AML-193 (cell line): ENCODE measurements at regions not wholly inside any gene's neighbourhood (a gene's known extent, or its start where the extent isn't known, plus 50 kb on each side); places are given as distances from the start of the nearest gene placed in this dataset.

ENCODE experiments used
- DNase-seq, 2 experiments: peaks; one replicate each; lab custom pipeline; 2025; lab: John Stamatoyannopoulos, UW

- DNase-seq: no peak
Observed at GRCh38 chr15:46420990-46421389, 786.2 kb downstream of the SQOR start.

DNA sequence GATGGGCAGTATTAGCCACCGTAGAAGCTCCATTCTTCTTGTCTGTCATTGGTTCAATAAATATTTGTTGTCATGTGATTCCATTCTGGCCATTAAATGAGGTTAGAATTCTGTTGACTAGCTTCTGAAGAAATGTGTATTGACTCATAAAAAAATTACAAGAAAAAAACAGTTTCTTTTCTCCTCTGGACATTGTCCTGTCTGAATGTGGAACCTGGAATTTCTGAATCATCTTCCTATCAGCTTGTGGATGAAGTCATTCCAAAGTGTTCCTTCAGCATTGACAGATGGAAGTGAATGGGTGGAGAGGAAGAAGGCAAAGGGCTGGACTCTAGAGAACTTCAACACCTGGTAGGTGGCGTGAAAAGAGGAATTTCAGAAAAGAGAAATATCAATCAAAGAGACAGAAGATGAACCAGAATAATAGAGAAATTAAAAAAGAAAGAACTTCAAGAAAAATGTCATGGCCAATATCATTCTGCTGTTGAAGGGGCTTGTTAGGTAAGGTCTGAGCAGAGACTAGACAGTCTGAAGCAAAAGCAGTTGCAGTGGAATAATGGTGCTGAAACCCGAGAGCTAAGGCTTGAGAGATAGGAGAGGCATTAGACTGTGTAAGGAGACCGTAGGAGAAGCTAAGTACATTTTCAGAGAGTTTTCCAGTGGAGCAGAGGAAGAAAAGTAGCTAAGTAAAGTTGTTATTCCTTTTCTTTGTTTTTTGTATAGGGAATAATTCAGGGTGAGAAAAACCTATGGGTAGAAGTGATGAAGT lies 806.6 kb downstream of the SQOR start:
- no peak for DNase-seq

- DNase-seq: no peak
Observed at GRCh38 chr15:46442184-46442583, 807.4 kb downstream of the SQOR start.

DNA sequence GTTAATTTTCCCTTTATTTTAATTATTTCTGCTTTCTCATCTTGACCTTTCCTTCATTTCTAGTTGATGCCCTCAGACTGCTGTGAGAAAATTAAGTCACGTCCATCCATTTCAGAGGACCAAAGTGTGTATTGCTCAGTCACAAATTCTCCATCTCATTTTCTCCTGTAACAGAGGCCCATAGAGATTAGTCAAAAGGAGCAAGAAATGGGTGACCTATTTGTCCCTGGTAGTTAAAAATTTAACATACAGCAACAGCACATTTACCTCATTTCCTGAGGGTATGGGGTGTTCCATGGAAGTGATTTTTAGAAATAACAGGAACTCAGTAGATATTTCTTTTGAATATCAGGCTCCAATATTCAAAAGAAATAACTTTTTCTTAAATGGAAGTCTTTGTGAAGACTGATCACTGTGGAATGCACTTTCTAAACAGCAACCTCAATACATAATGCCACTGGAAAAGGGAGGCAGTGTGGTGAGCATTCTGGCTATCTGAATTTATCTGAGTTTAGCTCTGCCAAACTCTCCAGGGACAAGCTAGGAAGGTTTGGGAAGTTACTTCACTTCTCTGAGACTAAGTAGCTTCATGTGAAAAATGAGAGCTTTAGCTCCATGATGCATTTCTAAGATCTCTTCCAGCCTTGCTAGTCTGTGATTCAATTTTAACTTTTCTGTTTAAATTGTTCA lies 808.2 kb downstream of the SQOR start:
- no peak for DNase-seq

GRCh38 chr15:46450112-46450809 lies 815.4 kb downstream of the SQOR start:
- no peak for DNase-seq

GRCh38 chr15:46450810-46451182 lies 816.0 kb downstream of the SQOR start:
- no peak for DNase-seq

- DNase-seq: no peak
Observed at GRCh38 chr15:46452297-46452820, 817.5 kb downstream of the SQOR start.

DNA sequence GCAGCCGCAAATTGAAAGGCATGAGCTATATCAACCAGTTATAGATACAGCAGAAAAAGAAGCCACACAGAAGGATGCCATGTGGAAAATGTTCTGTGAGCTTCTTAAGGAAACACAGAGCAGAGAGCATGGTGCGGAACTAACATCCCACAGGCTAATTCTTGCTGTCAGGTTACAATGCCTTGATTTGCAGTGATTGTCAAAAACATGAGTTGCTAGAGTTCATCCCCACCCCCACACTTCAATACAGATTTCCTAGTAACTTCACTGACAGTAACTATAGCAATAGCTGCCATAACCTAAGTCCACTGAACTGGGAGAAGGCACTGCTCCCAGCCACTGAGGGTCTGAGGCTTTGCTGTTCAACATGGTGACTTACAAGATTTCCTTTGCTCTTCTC lies 821.6 kb downstream of the SQOR start:
- DNase-seq: no peak

DNA sequence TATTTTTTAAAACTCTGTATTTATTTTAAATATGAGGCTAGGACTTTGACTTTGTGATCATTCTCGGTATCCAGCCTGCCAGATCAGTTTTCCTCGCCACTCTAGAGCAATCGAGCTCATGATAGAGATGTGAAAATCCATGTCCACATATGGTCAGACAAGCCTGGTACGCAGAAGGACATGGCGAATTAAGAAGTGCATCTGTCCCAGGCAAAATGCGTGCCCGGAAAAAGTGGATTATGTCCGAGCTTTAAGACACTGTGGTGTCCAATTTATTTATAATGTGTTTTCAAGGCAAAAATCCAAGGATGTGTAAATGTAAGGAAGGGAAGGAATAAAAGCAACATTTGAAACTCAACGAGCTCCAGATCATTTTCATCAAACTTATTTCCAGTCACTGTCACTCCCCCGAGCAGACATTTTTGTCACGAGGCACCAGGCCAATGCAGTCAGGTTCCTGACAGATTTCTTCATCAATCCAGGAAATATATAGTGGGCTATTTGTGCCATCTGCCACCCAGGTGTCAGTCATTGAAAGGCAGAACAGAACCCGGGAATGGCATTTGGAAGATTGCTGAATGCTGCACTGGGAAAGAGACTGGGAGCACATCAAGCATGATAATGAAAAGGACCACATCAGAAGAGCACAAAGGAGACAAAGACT lies 825.7 kb downstream of the SQOR start:
- no peak for DNase-seq

- no peak for DNase-seq
Observed at GRCh38 chr15:46461416-46461815, 826.6 kb downstream of the SQOR start.

DNA sequence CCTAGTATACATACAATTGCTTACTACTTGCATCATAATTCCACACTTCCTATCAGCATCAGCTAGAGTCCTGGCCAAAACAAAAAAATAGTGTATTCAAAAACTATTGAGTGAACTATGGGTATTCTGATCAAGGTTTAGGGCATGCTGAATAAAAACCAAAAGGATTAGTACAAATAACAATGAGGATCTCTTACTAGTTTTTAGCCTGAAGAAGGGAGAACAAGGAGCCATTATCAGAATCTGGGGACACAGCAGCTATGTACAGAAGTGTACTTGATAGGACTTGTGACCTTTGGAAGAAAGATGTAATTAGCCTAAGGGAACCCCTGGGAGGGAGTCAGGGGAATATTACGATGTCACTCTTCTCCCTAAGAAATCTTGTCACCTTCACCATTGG lies 832.2 kb downstream of the SQOR start:
- no peak for DNase-seq

- no peak for DNase-seq
Observed at GRCh38 chr15:46471096-46471495, 836.3 kb downstream of the SQOR start.

GRCh38 chr15:46489276-46489675 lies 854.4 kb downstream of the SQOR start:
- no peak for DNase-seq

DNA sequence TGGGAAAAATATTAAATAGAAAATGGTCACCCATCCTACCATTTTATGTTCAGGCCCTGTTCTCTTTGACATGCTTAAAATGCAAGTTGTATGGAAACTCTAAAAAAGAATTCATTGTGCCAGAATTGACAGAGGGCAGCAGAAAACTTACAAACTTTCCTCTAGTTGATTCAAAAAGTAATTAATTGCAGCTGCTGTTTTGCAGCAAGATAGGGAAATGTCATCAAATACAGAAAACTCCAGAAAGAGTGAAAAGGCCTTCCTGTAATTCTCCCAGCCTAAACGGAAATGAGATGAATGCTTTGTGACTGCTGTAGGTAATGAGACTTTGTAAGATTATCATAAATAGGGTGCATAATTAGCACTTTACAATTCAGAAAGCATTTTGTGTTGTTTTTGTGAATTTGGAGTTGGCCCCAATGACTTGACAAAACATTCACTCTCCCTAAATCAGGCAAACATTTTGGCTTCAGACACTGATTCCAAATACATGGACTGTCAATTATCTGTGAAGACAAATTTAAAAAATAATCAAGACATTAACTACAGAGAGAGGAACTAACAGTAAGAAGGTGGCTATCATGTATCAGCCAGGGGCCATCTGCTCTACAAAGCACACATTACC lies 861.8 kb downstream of the SQOR start:
- no peak for DNase-seq

DNA sequence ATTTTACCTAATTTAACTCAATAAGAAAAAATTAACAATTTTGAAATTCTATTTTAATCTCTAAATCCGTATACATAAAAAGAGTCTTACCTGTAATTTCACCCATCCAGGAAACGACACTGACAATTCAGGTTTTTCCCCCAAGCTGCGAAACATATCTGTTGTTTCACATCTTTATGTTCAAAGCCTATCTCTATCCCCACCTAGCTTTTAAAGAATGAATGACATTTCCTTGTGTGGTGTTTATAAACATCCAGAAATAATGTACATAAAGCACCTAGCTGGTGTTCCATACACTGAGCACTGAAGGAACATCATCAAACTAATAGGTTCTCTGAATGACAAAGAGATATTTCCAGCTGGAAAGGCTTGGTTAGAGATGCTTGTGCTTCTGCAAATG lies 867.8 kb downstream of the SQOR start:
- no peak for DNase-seq

DNA sequence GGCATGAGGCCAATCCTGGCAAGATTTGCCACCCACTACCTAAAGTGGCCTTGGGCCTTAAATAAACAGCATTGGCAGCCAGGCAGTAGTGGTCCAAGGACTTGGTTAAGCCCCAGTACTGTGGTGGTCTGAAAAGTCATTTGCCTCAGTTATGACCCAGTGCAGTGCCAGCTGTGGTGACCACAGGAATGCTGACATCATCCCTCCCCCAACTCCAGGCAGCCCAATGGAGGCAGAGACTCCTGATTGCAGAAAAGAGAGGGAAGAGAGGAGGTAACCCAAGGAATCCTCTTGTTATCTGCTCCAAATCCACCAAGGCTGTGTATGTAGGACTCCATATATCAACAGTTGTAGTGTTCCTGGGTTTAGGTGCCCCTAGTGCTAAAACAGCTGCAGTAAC lies 883.6 kb downstream of the SQOR start:
- DNase-seq: no peak

- DNase-seq: no peak
Observed at GRCh38 chr15:46523701-46524100, 888.9 kb downstream of the SQOR start.

DNA sequence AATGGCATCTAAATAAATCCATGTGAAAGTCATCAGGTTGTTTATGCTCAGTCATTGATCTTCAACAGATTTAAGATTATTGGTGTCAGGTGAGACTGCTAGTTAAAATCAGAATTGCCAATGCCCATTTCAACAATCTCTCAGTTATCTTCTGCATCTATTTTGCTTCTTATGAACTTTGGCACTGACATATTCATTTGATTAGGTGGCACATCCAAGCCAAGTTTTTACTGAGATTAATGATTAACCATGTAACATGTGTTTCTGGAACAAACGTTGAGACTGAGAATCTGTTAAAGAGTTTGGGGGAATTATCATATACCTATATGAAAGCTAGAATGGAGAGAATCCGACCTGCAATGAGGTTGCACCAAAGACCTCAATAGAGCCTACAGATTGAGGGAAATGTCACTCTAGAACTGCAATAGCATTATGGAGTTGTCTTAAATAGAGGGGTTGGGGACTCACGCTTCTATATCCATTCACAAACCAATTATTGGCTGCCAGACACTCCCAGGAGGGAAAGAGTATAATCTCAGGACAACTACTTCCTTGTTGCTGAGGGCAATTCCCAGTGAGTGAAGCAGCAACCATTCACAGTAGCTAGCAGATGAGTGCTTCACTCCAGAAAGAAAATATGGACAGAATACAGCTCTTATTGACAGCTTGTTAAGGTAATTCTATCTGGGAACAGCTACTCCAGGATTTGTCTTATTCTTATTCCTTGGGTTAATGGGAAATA lies 891.3 kb downstream of the SQOR start:
- no peak for DNase-seq

DNA sequence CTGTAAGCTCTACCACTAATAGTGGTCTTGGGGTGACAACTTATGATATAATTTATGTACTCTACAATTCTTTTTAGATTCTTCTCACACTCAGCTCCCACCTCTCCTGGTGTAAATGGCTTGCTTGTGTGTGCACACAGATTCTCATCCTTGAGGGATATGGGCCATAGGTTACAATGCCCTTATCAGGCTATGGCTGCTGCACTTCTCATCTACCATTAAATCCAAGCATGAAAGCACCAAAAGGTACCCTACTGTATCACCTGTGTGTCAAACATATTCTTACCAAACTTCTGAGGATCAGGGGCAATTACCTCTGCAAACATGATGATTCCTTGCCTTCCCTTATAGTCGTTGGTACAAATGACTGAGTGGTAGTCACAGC lies 891.9 kb downstream of the SQOR start:
- no peak for DNase-seq

- no peak for DNase-seq
Observed at GRCh38 chr15:46543626-46544025, 908.8 kb downstream of the SQOR start.

- no peak for DNase-seq
Observed at GRCh38 chr15:46548989-46549388, 914.2 kb downstream of the SQOR start.
